SH-SY5Y (cell line): ENCODE measurements at regions not wholly inside any gene's neighbourhood (a gene's known extent, or its start where the extent isn't known, plus 50 kb on each side); places are given as distances from the start of the nearest gene placed in this dataset.

Experiments
- GATA2 ChIP-seq: IDR thresholded peaks from 2 replicates; pipeline ENCODE4 v1.6.1; 2011; ENCODE audit warnings: mild to moderate bottlenecking, low read depth, low read length
- GATA3 ChIP-seq: IDR thresholded peaks from 2 replicates; pipeline ENCODE4 v1.6.1; 2011; ENCODE audit warnings: low read depth, mild to moderate bottlenecking, low read length, moderate library complexity

DNA sequence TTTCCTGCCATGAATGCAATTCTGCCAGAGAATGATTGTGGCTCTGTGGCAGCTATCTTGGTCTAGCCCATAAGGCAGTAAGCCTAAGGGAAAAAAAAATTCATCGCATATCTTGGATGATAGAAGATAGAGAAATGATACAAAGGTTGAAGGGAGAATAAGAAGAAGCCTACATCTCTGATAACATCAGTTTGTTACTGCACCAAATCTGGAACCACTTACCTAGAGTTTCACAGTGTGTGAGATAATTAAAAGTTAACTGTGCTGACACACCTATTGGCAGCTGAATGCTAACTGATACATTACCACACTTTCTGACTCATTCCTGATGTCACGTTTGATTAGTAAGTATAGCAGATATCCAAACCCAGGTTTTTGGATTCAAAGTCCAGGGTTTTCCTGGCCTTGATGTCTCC, 91.6 kb upstream of the TAF11L2 start:
- TF ChIP-seq GATA2 (no peak), GATA3 (no peak)
